ENCODE measurements at regions not wholly inside any gene's neighbourhood (a gene's known extent, or its start where the extent isn't known, plus 50 kb on each side); places are given as distances from the start of the nearest gene placed in this dataset.

DNA sequence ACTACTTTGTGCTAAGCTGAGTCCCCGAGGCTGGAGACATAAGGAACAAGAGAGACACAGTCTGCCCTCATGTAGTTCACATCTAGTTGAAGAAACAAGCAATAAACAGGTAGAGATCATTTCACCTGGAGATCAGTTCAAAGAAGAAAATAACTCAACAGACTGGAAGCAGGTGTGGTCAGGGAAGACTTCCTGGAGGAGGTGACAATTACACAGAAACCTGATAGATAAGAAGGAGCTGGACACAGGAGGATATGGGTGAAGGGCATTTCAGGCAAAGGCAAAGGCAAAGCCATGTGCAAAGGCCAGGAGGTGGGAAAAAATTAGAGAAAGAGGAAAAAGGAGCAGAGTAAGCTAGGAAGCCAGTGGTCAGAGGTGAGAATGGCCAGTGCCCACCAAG lies 115.6 kb downstream of the MN1 start:
- POLR2A ChIA-PET (ENCODE audit: partially characterized antibody) = interaction anchor here (0.9 to 1.7 kb wide), 3 partner anchors 13 to 191 kb away, joined by 3 to 4 read pairs (median 4); no protein-coding TSS in a partner anchor
- no peak overlapping the region for H4K91ac ChIP-seq (replicated peaks; ENCODE audit: insufficient read length, low read length)
- no peaks in the 10 kb centered on the region for H3K23me2 ChIP-seq (ENCODE audit: low read depth, low read length)
- peaks cover 10% of the 10 kb centered on the region; the same call in 1 of the 2 replicates for H3K79me1 ChIP-seq (ENCODE audit: low read depth, low read length)
- no peak overlapping the region for H3K23ac ChIP-seq (ENCODE audit: insufficient read length)
- H3K36me3 ChIP-seq (ENCODE audit: control insufficient read depth in 2 of 4, insufficient read depth in 4 of 4, low read length in 3 of 4) = peaks cover 0 to 4% (median 2%) of the 10 kb centered on the region in 4 experiments; a peak in 3 of 8 replicates
- H2BK20ac ChIP-seq (ENCODE audit: low read length) = no peak overlapping the region
- FAIRE-seq (no peak), DNase-seq (ENCODE audit: low read depth in 1 of 2, low spot score in 2 of 2) (no peak)
- CTCF ChIA-PET (ENCODE audit: partially characterized antibody) = interaction anchor here (0.8 to 1.4 kb wide), 3 partner anchors 12 to 654 kb away, joined by 3 read pairs; no protein-coding TSS in a partner anchor
- H3K9ac ChIP-seq (replicated peaks in 1 of 4; ENCODE audit: extremely low read depth in 1 of 4, low read depth in 3 of 4, low read length in 3 of 4) = no peak overlapping the region
- no peak overlapping the region for H3K56ac ChIP-seq (replicated peaks; ENCODE audit: insufficient read length, low read depth, low read length)
- no peak overlapping the region for H3K4ac ChIP-seq (replicated peaks; ENCODE audit: insufficient read length, low read depth, low read length)
- no peak overlapping the region for H4K8ac ChIP-seq (ENCODE audit: extremely low read depth, insufficient read depth, low read length)
- no peak overlapping the region for H3K4me2 ChIP-seq (ENCODE audit: insufficient read depth in 1 of 2, low read depth in 2 of 2, low read length in 2 of 2)
- WGBS, 2 experiments (ENCODE audit: extremely low coverage in 1 of 2, insufficient coverage in 1 of 2, insufficient read length in 1 of 2, insufficient replicate concordance in 2 of 2, low coverage in 1 of 2, low lambda C conversion rate in 2 of 2, missing lambda C conversion rate in 1 of 2) = 94% methylated on average over 1 of the region's 1 CpG; no CpG with 5 or more reads in 1 of the 2 experiments
- H2AFZ ChIP-seq (ENCODE audit: low read length) = no peak overlapping the region
- H3K27me3 ChIP-seq (replicated peaks in 1 of 4; ENCODE audit: control insufficient read depth in 3 of 4, extremely low read depth in 1 of 4, insufficient read depth in 3 of 4, low read length in 3 of 4) = no peaks in the 10 kb centered on the region
- no peak overlapping the region for H2BK5ac ChIP-seq (ENCODE audit: low read depth, low read length)
- H3K18ac ChIP-seq (ENCODE audit: extremely low read depth, low read length) = no peak overlapping the region
- peaks cover 0 to 1% of the 10 kb centered on the region in 2 experiments for H4K20me1 ChIP-seq (replicated peaks in 1 of 2; ENCODE audit: control insufficient read depth in 1 of 2, insufficient read depth in 2 of 2, low read length in 2 of 2)
- no peak overlapping the region for H3K4me3 ChIP-seq (ENCODE audit: extremely low read depth in 1 of 4, insufficient read depth in 2 of 4, low read depth in 3 of 4, low read length in 4 of 4)
- no peak overlapping the region for H4K5ac ChIP-seq (ENCODE audit: insufficient read length, low read depth, low read length)
- no peak overlapping the region for H3K14ac ChIP-seq (ENCODE audit: insufficient read length)
- H2BK12ac ChIP-seq (ENCODE audit: low read depth, low read length) = no peak overlapping the region
- no peak overlapping the region for H2BK120ac ChIP-seq (replicated peaks; ENCODE audit: low read depth, low read length)
- no peak overlapping the region for H3K27ac ChIP-seq (ENCODE audit: low read depth, low read length)
- no peaks in the 10 kb centered on the region for H3K79me2 ChIP-seq (ENCODE audit: control insufficient read depth in 1 of 2, insufficient read depth in 2 of 2, low read length in 2 of 2)
- TF ChIP-seq CBX5 (IDR thresholded peaks at IDR 0.05; ENCODE audit: low read depth, low read length) (no peak), EGR1 (IDR thresholded peaks at IDR 0.05; ENCODE audit: borderline replicate concordance, low read depth, low read length) (no peak), GTF2F1 (IDR thresholded peaks at IDR 0.05; ENCODE audit: borderline replicate concordance, low read depth, low read length) (no peak), SRF (IDR thresholded peaks at IDR 0.05; ENCODE audit: low read depth, low read length) (no peak), RFX5 (IDR thresholded peaks at IDR 0.05; ENCODE audit: borderline replicate concordance, low read depth, low read length) (no peak), EZH2 (IDR thresholded peaks at IDR 0.05; ENCODE audit: low read depth, low read length, severe bottlenecking) (no peak), CTBP2 (IDR thresholded peaks at IDR 0.05; ENCODE audit: borderline replicate concordance, insufficient read depth, insufficient read length, low read length) (no peak), POLR2A (IDR thresholded peaks at IDR 0.05; ENCODE audit: control extremely low read depth in 1 of 2, low read depth in 2 of 2, low read length in 2 of 2) (no peak), JUN (IDR thresholded peaks at IDR 0.05; ENCODE audit: low read depth, low read length) (no peak), SUZ12 (IDR thresholded peaks at IDR 0.05; ENCODE audit: low read length) (no peak), HDAC6 (IDR thresholded peaks at IDR 0.05; ENCODE audit: low read depth, low read length) (no peak), FOSL1 (IDR thresholded peaks at IDR 0.05; ENCODE audit: insufficient read depth, low read depth, low read length) (no peak)
- TF ChIP-seq, protein P1, sequence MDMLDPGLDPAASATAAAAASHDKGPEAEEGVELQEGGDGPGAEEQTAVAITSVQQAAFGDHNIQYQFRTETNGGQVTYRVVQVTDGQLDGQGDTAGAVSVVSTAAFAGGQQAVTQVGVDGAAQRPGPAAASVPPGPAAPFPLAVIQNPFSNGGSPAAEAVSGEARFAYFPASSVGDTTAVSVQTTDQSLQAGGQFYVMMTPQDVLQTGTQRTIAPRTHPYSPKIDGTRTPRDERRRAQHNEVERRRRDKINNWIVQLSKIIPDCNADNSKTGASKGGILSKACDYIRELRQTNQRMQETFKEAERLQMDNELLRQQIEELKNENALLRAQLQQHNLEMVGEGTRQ (IDR thresholded peaks at IDR 0.05; ENCODE audit: low read length) = no peak
- no peak overlapping the region for H2AK5ac ChIP-seq (ENCODE audit: low read depth, low read length)
- H3K4me1 ChIP-seq (replicated peaks in 1 of 4; ENCODE audit: control insufficient read depth in 3 of 4, insufficient read depth in 4 of 4, low read length in 3 of 4) = peaks cover 0 to 2% (median 0%) of the 10 kb centered on the region in 4 experiments; a peak in 3 of 7 replicates
- H3K9me3 ChIP-seq (ENCODE audit: insufficient read depth in 2 of 2, low read depth in 1 of 2, low read length in 1 of 2) = no peaks in the 10 kb centered on the region
- no peak overlapping the region for H2BK15ac ChIP-seq (ENCODE audit: low read length)

All from H1 (cell line).